Muscle of leg (tissue), 3 donors: ENCODE measurements at regions not wholly inside any gene's neighbourhood (a gene's known extent, or its start where the extent isn't known, plus 50 kb on each side); places are given as distances from the start of the nearest gene placed in this dataset.

Source experiments
- DNase-seq: peaks from one replicate; pipeline ENCODE4 v3.0.0; 2013
- H3K27ac ChIP-seq: one replicate; pipeline ENCODE4 v1.5.1; 2013; ENCODE audit warnings: mild to moderate bottlenecking, low read length, control low read depth
- H3K27me3 ChIP-seq: one replicate; pipeline ENCODE4 v1.6.1; 2013; ENCODE audit warnings: low read length; ENCODE audit not compliant: control insufficient read depth, insufficient read depth
- H3K36me3 ChIP-seq: one replicate; pipeline ENCODE4 v1.6.1; 2013; ENCODE audit warnings: low read length; ENCODE audit not compliant: control insufficient read depth, insufficient read depth
- H3K4me1 ChIP-seq: one replicate; pipeline ENCODE4 v1.6.1; 2013; ENCODE audit warnings: low read length; ENCODE audit not compliant: control insufficient read depth, insufficient read depth
- H3K4me3 ChIP-seq: one replicate; pipeline ENCODE4 v1.5.1; 2013; ENCODE audit warnings: low read length, control low read depth
- H3K9me3 ChIP-seq: replicated peaks from 2 replicates; pipeline ENCODE4 v1.6.1; 2013; ENCODE audit warnings: low read depth, low read length; ENCODE audit not compliant: control insufficient read depth
- WGBS: methylation state at CpG from one replicate; pipeline ENCODE4 v1.1.5; 2013; ENCODE audit warnings: missing lambda C conversion rate; ENCODE audit not compliant: insufficient coverage; 5-methylcytosine and 5-hydroxymethylcytosine counted together

DNA sequence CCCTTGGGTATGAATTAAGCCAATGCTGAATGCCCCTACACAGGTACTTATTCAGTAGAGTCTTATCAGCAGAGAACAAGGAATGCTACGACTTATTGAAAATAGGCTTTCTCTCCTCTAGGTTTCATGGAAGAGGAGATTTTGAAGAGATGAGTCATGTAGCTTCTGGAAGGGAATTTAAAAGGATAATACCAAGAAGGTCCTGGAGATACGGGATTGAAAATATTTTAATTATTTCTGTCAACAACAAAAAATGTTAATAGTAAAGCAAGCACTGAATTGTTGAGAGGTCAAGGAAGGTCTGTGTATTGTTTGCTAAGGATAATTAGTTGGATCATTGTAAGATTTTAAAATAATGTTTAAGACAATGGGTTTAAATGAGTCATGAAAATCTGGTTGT lies 293.0 kb upstream of the SPHKAP start:
- WGBS = no CpG with 5 or more reads among the region's 2 CpGs
- Histone ChIP-seq H3K36me3 (no peaks in the 10 kb centered on the region), H3K4me1 (no peaks in the 10 kb centered on the region), H3K9me3 (no peaks in the 10 kb centered on the region), H3K27me3 (no peaks in the 10 kb centered on the region), H3K27ac (no peak overlapping the region), H3K4me3 (no peak overlapping the region)
- DNase-seq = no peak

DNA sequence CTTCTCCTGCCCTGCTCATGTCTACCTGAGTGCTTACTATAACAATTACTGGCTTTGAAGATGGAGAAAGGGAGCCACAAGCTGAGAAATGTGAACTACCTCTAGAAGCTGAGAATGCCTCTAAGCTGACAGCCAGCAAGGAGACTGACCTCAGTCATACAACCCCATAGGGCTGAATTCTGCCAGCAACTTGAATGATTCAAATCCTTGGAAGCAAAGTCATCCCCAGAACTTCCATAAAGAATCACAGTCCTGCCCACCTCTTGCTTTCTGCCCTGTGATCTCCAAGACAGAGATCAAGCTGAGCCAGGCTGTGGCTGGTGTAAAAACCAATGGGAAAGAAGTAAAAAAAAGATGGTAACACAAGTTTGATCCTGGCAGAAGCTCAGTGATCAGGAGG lies 288.2 kb upstream of the SPHKAP start:
- no peaks in the 10 kb centered on the region for H3K9me3 ChIP-seq
- no peaks in the 10 kb centered on the region for H3K4me1 ChIP-seq
- H3K27me3 ChIP-seq = no peaks in the 10 kb centered on the region
- H3K27ac ChIP-seq = no peak overlapping the region
- DNase-seq = no peak
- H3K36me3 ChIP-seq = no peaks in the 10 kb centered on the region
- no peak overlapping the region for H3K4me3 ChIP-seq

DNA sequence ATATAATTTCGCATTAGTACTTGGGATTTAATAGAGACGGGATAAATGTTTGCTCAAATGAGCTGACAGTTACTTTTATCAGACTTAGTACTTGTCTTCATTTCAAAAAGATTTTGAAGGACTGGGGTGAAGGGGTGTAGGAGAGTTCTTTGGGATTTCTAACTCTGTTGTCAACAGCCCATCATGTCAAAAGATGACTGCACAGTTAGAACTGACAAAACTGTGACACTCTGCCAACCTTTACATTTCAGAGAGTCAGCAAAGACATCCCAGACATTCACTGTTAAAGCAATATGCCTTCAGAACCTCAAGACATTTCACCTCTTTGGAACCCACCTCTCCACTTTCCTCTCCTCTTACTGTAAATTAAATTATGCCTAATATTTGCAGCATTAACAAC lies 285.4 kb upstream of the SPHKAP start:
- no CpG with 5 or more reads among the region's 2 CpGs for WGBS
- no peaks in the 10 kb centered on the region for H3K36me3 ChIP-seq
- no peak overlapping the region for H3K27ac ChIP-seq
- no peaks in the 10 kb centered on the region for H3K27me3 ChIP-seq
- H3K4me1 ChIP-seq = no peaks in the 10 kb centered on the region
- no peak overlapping the region for H3K4me3 ChIP-seq
- DNase-seq = no peak
- no peaks in the 10 kb centered on the region for H3K9me3 ChIP-seq

DNA sequence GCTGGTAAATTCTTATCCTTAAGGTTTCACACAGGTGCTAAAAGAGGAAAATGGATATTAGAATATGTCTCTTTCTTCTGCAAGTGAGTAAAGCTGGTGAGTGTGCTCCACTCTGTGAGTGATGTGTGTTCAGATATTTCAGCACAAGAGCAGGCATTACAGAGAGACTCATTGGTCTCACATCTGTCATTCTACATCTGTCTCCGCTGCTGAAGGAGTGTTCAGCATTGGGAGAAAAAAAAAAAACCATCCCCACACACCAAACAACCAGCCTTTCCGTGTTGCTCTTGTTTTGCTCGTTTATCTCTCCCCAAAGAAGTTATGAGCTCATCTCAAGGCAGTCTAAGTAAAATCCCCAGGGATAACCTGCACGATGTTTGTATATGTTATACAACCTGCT lies 283.9 kb upstream of the SPHKAP start:
- no peak for DNase-seq
- no peak overlapping the region for H3K27ac ChIP-seq
- peaks cover 5% of the 10 kb centered on the region for H3K9me3 ChIP-seq
- H3K4me1 ChIP-seq = no peaks in the 10 kb centered on the region
- no peaks in the 10 kb centered on the region for H3K36me3 ChIP-seq
- WGBS = no CpG with 5 or more reads among the region's 4 CpGs
- H3K27me3 ChIP-seq = no peaks in the 10 kb centered on the region
- H3K4me3 ChIP-seq = no peak overlapping the region

DNA sequence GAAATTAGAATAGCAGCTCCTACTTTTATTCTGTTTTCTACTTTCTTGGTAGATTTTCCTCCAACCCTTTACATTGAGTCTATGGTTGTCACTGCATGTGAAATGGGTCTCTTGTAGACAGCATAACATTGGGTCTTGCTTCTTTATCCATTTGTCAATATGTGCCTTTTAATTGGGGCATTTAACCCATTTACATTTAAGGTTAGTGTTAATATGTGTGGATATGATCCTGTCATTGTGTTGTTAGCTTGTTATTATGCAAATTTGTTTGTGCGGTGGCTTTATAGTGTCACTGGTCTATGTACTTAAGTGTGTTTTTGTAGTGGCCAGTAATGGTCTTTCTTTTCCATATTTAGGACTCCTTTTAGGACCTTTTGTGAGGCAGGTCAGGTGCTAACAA lies 276.9 kb upstream of the SPHKAP start:
- H3K9me3 ChIP-seq = peaks cover 27% of the 10 kb centered on the region

DNA sequence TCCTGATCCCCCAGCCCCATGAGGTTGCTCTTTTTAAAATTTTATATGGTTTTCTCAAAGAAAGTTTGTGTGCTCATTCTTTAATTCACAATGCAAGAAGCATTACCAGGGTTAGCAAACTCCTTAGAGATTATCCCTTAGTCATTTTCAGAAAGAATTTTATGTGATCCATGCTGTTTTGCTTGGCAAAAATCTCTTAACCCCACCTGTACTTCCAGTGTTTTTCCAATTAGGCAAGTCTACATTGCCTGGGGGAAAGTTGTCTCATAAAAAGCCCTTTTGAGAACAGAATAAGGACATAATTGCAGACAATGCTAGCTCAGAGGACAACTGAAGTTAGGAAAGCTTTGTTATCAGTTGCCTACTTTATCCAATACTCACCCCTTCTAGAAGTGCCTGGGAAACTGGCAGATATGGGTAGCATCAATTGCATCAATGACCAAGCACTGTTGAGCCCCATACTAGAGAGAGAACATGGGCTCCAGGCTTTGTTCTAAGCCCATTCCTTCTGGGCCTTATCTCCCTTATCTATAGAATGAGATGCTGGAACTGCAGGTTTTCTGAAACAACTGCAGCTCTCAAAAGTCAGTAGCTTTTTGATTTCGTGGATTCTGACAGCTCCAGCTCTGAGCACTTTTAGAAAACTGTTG lies 265.9 kb upstream of the SPHKAP start:
- H3K9me3 ChIP-seq = no peaks in the 10 kb centered on the region

More for the DNA sequence above, 276.9 kb upstream of the SPHKAP start:
- Histone ChIP-seq H3K36me3 (no peaks in the 10 kb centered on the region), H3K4me1 (no peaks in the 10 kb centered on the region), H3K27ac (no peak overlapping the region), H3K4me3 (no peak overlapping the region), H3K27me3 (no peaks in the 10 kb centered on the region)
- WGBS = no CpG with 5 or more reads among the region's 1 CpG
- no peak for DNase-seq

DNA sequence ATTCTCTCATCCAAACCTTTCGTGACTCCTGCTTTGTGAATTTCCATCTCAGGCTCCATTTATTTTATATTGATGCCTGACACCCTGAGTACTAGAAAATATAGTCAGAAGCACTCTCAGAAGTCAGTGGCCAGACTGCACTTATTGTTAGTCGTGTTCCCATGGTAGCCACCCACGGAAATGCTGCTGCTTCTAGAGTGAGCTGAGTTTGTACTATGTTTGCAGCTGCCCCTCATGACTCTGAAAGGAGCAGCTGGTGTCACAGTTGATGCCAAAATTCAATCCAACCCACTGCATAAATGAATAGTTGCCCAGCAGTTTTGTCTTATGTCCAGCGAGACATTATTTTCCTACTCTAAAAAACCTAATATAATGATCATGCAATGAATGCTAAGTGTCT lies 265.2 kb upstream of the SPHKAP start:
- Histone ChIP-seq H3K36me3 (no peaks in the 10 kb centered on the region), H3K27ac (peak overlapping the region; percentile 79)

More for the DNA sequence above, 265.9 kb upstream of the SPHKAP start:
- Histone ChIP-seq H3K4me1 (peaks cover 10% of the 10 kb centered on the region), H3K36me3 (no peaks in the 10 kb centered on the region), H3K4me3 (no peak overlapping the region), H3K27ac (peak overlapping the region; percentile 79), H3K27me3 (no peaks in the 10 kb centered on the region)
- no CpG with 5 or more reads among the region's 1 CpG for WGBS
- DNase-seq = peak; percentile 22

DNA sequence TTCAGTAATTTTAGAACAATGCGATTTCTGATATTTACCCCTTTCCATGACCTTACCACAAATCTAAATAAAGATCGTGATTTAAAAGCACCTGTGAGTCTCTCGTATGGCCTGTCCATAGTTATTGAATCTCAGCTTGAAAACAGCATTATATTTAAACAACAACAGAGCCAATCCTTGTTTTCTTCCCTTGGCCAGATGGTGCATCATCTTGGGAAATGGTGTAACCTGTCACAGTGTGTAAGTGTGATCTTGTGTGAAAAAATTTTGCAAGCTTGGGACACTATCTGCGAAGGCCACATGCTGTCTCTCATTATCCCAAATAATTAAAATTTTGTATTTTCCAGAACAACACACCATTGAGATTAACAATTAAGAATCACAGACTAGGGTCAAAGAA lies 262.7 kb upstream of the SPHKAP start:
- Histone ChIP-seq H3K9me3 (no peaks in the 10 kb centered on the region), H3K4me3 (no peak overlapping the region), H3K4me1 (peaks cover 10% of the 10 kb centered on the region), H3K27me3 (no peaks in the 10 kb centered on the region), H3K27ac (no peak overlapping the region), H3K36me3 (no peaks in the 10 kb centered on the region)
- DNase-seq = no peak
- 84% methylated on average over 3 of the region's 4 CpGs for WGBS

More for the DNA sequence above, 265.2 kb upstream of the SPHKAP start:
- peak; percentile 92 for DNase-seq
- 60% methylated on average over 2 of the region's 4 CpGs for WGBS
- Histone ChIP-seq H3K27me3 (no peaks in the 10 kb centered on the region), H3K9me3 (no peaks in the 10 kb centered on the region), H3K4me1 (peaks cover 10% of the 10 kb centered on the region), H3K4me3 (no peak overlapping the region)

DNA sequence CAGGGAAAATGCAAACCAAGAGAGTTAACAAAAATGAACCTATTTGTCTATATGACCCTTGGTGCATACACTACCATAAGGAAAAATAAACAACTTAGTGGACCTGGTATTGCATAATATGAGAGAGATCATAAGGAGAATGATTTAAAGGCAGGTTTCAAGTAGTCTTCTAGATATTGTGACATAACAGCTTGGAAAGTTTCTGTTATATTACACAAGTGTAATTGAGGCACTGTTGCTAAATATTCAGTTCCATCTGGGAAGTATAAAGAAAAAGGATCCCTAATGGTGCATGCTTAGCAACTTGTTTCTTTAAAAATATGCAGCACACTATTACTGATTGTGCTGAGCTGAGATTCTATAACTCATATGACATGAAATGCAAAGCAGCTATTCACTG lies 252.2 kb upstream of the SPHKAP start:
- DNase-seq = no peak
- no peak overlapping the region for H3K4me3 ChIP-seq
- no peaks in the 10 kb centered on the region for H3K9me3 ChIP-seq
- no peaks in the 10 kb centered on the region for H3K4me1 ChIP-seq
- H3K36me3 ChIP-seq = no peaks in the 10 kb centered on the region
- no peaks in the 10 kb centered on the region for H3K27me3 ChIP-seq
- H3K27ac ChIP-seq = no peak overlapping the region

DNA sequence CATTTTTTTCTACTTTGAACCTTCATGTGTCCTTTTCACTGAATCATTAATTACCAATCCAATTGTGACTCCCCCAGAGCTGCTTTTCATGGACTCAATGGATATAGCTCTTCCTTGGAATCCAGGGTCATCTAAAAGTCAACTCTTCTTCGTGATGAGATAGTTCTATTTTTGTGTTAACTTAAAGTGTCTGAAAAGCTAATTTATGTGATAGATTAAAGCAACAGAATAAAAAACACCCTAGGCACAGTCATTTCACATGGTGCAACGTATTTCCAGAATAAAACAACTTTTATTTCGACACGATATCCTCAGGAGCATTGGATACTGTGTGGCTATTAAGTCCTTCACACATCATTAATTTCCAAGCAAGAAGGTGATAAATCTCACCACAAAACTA lies 250.6 kb upstream of the SPHKAP start:
- no peaks in the 10 kb centered on the region for H3K27me3 ChIP-seq
- H3K27ac ChIP-seq = no peak overlapping the region
- no peaks in the 10 kb centered on the region for H3K36me3 ChIP-seq
- peaks cover 2% of the 10 kb centered on the region for H3K9me3 ChIP-seq
- DNase-seq = no peak
- no peak overlapping the region for H3K4me3 ChIP-seq
- no CpG with 5 or more reads among the region's 4 CpGs for WGBS
- H3K4me1 ChIP-seq = no peaks in the 10 kb centered on the region

DNA sequence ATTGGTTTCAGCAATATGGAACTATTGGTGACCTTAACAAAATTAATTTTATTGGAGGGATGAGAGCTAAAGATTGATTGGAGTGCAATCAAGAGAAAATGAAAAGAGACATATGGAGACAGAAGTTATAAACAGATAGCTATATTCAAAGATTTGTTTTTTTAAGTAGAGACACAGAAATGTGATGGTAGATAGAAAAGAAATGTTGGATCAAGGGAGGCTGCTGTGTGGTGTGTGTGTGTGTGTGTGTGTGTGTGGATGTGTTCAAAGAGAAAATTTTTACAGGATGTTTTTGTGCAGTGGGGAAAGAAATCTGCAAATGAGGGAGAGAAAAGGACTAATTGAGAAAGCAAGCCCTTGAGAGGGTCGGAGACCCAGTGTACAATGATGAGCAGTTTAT lies 249.5 kb upstream of the SPHKAP start:
- no peak overlapping the region for H3K27ac ChIP-seq
- no peak for DNase-seq

More for the DNA sequence above, 249.5 kb upstream of the SPHKAP start:
- Histone ChIP-seq H3K4me3 (no peak overlapping the region), H3K36me3 (no peaks in the 10 kb centered on the region), H3K9me3 (peaks cover 6% of the 10 kb centered on the region), H3K4me1 (peaks cover 4% of the 10 kb centered on the region), H3K27me3 (no peaks in the 10 kb centered on the region)
- 50% methylated on average over 1 of the region's 1 CpG for WGBS
